ENCODE measurements at regions not wholly inside any gene's neighbourhood (a gene's known extent, or its start where the extent isn't known, plus 50 kb on each side); places are given as distances from the start of the nearest gene placed in this dataset.
A peak's percentile ranks its signal among the peaks of the same experiment; 100 is the strongest.

GRCh38 chr5:6080930-6081726 lies 297.2 kb downstream of the MED10 start:
- Histone ChIP-seq H2BK15ac (ENCODE audit: low read length) (no peak overlapping the region), H3K36me3 (ENCODE audit: control insufficient read depth in 2 of 4, insufficient read depth in 4 of 4, low read length in 3 of 4) (no peaks in the 10 kb centered on the region), H3K79me1 (ENCODE audit: low read depth, low read length) (0 out of 2 replicates have a peak, but pooled peaks cover 2% of the 10 kb centered on the region), H2BK12ac (ENCODE audit: low read depth, low read length) (no peak overlapping the region), H3K9me3 (ENCODE audit: insufficient read depth in 2 of 2, low read depth in 1 of 2, low read length in 1 of 2) (no peaks in the 10 kb centered on the region), H2BK20ac (ENCODE audit: low read length) (no peak overlapping the region), H3K4me2 (ENCODE audit: insufficient read depth in 1 of 2, low read depth in 2 of 2, low read length in 2 of 2) (no peak overlapping the region), H4K8ac (ENCODE audit: extremely low read depth, insufficient read depth, low read length) (no peak overlapping the region; the same call in 1 of the 2 replicates), H3K56ac (replicated peaks; ENCODE audit: insufficient read length, low read depth, low read length) (no peak overlapping the region), H4K5ac (ENCODE audit: insufficient read length, low read depth, low read length) (no peak overlapping the region), H4K20me1 (replicated peaks in 1 of 2; ENCODE audit: control insufficient read depth in 1 of 2, insufficient read depth in 2 of 2, low read length in 2 of 2) (peaks cover 0 to 3% of the 10 kb centered on the region in 2 experiments), H3K14ac (ENCODE audit: insufficient read length) (no peak overlapping the region), H3K79me2 (ENCODE audit: control insufficient read depth in 1 of 2, insufficient read depth in 2 of 2, low read length in 2 of 2) (no peaks in the 10 kb centered on the region), H3K23ac (ENCODE audit: insufficient read length) (no peak overlapping the region), H2AK5ac (ENCODE audit: low read depth, low read length) (no peak overlapping the region), H3K9ac (replicated peaks in 1 of 4; ENCODE audit: extremely low read depth in 1 of 4, low read depth in 3 of 4, low read length in 3 of 4) (no peak overlapping the region), H3K4me1 (replicated peaks in 1 of 4; ENCODE audit: control insufficient read depth in 3 of 4, insufficient read depth in 4 of 4, low read length in 3 of 4) (no peaks in the 10 kb centered on the region; a peak in 1 of 7 replicates), H3K18ac (ENCODE audit: extremely low read depth, low read length) (no peak overlapping the region), H2BK120ac (replicated peaks; ENCODE audit: low read depth, low read length) (no peak overlapping the region), H3K27me3 (replicated peaks in 1 of 4; ENCODE audit: control insufficient read depth in 3 of 4, extremely low read depth in 1 of 4, insufficient read depth in 3 of 4, low read length in 3 of 4) (no peaks in the 10 kb centered on the region), H2AFZ (ENCODE audit: low read length) (no peak overlapping the region), H3K23me2 (ENCODE audit: low read depth, low read length) (no peaks in the 10 kb centered on the region), H3K27ac (ENCODE audit: low read depth, low read length) (no peak overlapping the region), H3K4ac (replicated peaks; ENCODE audit: insufficient read length, low read depth, low read length) (no peak overlapping the region), H2BK5ac (ENCODE audit: low read depth, low read length) (peak overlapping the region; percentile 40; the same call in 1 of the 2 replicates), H3K4me3 (ENCODE audit: extremely low read depth in 1 of 4, insufficient read depth in 2 of 4, low read depth in 3 of 4, low read length in 4 of 4) (no peak overlapping the region), H4K91ac (replicated peaks; ENCODE audit: insufficient read length, low read length) (no peak overlapping the region)
- ChIA-PET CTCF (ENCODE audit: partially characterized antibody) (no interaction called here), POLR2A (ENCODE audit: partially characterized antibody) (no interaction called here)
- WGBS, 2 experiments (ENCODE audit: extremely low coverage in 1 of 2, insufficient coverage in 1 of 2, insufficient read length in 1 of 2, insufficient replicate concordance in 2 of 2, low coverage in 1 of 2, low lambda C conversion rate in 2 of 2, missing lambda C conversion rate in 1 of 2), result 93% methylated on average over 10 of the region's 10 CpGs; no CpG with 5 or more reads in 1 of the 2 experiments
- DNase-seq (ENCODE audit: low read depth in 1 of 2, low spot score in 2 of 2) (no peak), FAIRE-seq (no peak)
- TF ChIP-seq SIRT6 (IDR thresholded peaks at IDR 0.05; ENCODE audit: low read length), result no peak
- no peak for TF ChIP-seq POU5F1 (IDR thresholded peaks at IDR 0.05; ENCODE audit: low read depth, low read length)

Measured in H1 (cell line).